PC-9 (cell line): ENCODE measurements at regions not wholly inside any gene's neighbourhood (a gene's known extent, or its start where the extent isn't known, plus 50 kb on each side); places are given as distances from the start of the nearest gene placed in this dataset.

Experiments used
- BruUV-seq: library from RNA; stranded (reverse); fragments of 400-500 nt; replicated peaks from 2 replicates; lab custom pipeline; 2021; lab: Mats Ljungman, UMichigan
- CTCF ChIA-PET: fragments of 300-600 bp; sonication (Branson Sonifier 250); formaldehyde crosslinking; loops from one replicate; lab custom pipeline; 2022; ENCODE audit warnings: antibody characterized with exemption; lab: Charles Lee
- POLR2A ChIA-PET: fragments of 300-600 bp; sonication (Branson Sonifier 250); formaldehyde crosslinking; loops from one replicate; lab custom pipeline; 2022; ENCODE audit warnings: antibody characterized with exemption; ENCODE audit not compliant: unreplicated experiment; lab: Charles Lee
- DNase-seq, 2 experiments: peaks; one replicate each; pipeline versions ENCODE4 v3.0.0 to v3.0.0-alpha.2; 2015 to 2022; ENCODE audit warnings: mixed read lengths in 1 of 2
- H2AFZ ChIP-seq: fragments of 200-600 bp; sonication (generic); 2 replicates; pipeline ENCODE4 v1.8.1; 2017; ENCODE audit warnings: antibody characterized with exemption
- H3F3A ChIP-seq: fragments of 200-600 bp; sonication (generic); 2 replicates; pipeline ENCODE4 v1.8.1; 2017; ENCODE audit warnings: antibody characterized with exemption, mild to moderate bottlenecking, low read depth; ENCODE audit not compliant: insufficient read depth
- H3K27ac ChIP-seq: fragments of 200-600 bp; sonication (generic); 2 replicates; pipeline ENCODE4 v1.6.1; 2016; ENCODE audit warnings: mixed run types
- H3K27me3 ChIP-seq: fragments of 200-600 bp; sonication (generic); 2 replicates; pipeline ENCODE4 v1.6.1; 2016; ENCODE audit warnings: low read depth, mixed run types; ENCODE audit not compliant: insufficient read depth
- H3K36me3 ChIP-seq: fragments of 200-600 bp; sonication (generic); 2 replicates; pipeline ENCODE4 v1.6.1; 2016; ENCODE audit warnings: low read depth, mixed run types
- H3K4me1 ChIP-seq: fragments of 200-600 bp; sonication (generic); replicated peaks from 2 replicates; pipeline ENCODE4 v1.6.1; 2016; ENCODE audit warnings: mixed run types; ENCODE audit not compliant: insufficient read depth
- H3K4me2 ChIP-seq: fragments of 200-600 bp; sonication (generic); 2 replicates; pipeline ENCODE4 v1.6.1; 2017; ENCODE audit warnings: mixed run types
- H3K4me3 ChIP-seq: fragments of 200-600 bp; sonication (generic); 2 replicates; pipeline ENCODE4 v1.6.1; 2016; ENCODE audit warnings: mixed run types
- H3K79me2 ChIP-seq: fragments of 200-600 bp; sonication (generic); 2 replicates; pipeline ENCODE4 v1.6.1; 2017; ENCODE audit warnings: low read depth, mixed run types
- H3K9me2 ChIP-seq: fragments of 200-600 bp; sonication (generic); 2 replicates; pipeline ENCODE4 v1.8.1; 2017; ENCODE audit warnings: mild to moderate bottlenecking; ENCODE audit not compliant: insufficient read depth
- H3K9me3 ChIP-seq: fragments of 200-600 bp; sonication (generic); 2 replicates; pipeline ENCODE4 v1.8.1; 2016; ENCODE audit warnings: low read depth; ENCODE audit not compliant: insufficient read depth
- H4K20me1 ChIP-seq: fragments of 200-600 bp; sonication (generic); 2 replicates; pipeline ENCODE4 v1.8.1; 2017; ENCODE audit not compliant: insufficient read depth
- EZH2 ChIP-seq: fragments of 200-600 bp; sonication (generic); IDR thresholded peaks from 2 replicates; pipeline ENCODE4 v1.8.0; 2017; ENCODE audit warnings: antibody characterized with exemption, low read depth
- intact Hi-C: fragments of 100-400 bp; cut with micrococcal nuclease; formaldehyde crosslinking; loops from one replicate; pipeline ENCODE4 v1.10.0; 2022; ENCODE audit not compliant: unreplicated experiment
- TF ChIP-seq, protein P1 (sequence below): fragments of 200-600 bp; sonication (generic); conservative IDR thresholded peaks from 2 replicates; pipeline ENCODE4 v1.6.1; 2017; ENCODE audit warnings: mixed run types, antibody characterized with exemption, mild to moderate bottlenecking, moderate library complexity

DNA sequence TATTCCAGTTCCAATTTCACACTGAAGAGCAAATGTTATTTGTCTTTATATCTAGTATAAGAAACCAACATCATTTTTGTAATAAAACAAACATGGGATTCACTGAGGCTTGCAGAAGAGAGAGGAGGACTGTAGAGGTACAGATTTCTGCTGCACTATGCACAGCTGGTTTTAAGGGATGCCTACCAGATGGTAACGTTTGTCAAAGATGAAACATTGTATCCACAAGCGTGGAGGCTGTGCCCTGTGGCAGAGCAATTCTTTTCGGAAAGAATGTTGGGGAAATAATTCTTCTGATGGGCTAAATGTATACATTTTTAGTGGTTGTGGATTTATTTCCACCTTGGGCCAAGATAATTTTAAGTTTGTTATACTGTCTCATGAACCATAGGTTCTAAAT, 272.4 kb downstream of the DUSP10 start:
- Histone ChIP-seq H3K4me3 (no peak overlapping the region), H3K9me3 (0 out of 2 replicates have a peak, but pooled peaks cover under 1% of the 10 kb centered on the region), H3K27ac (no peak overlapping the region), H3K4me1 (no peaks in the 10 kb centered on the region), H3F3A (no peaks in the 10 kb centered on the region), H3K27me3 (no peaks in the 10 kb centered on the region), H2AFZ (no peak overlapping the region), H3K4me2 (no peak overlapping the region), H4K20me1 (no peaks in the 10 kb centered on the region), H3K9me2 (no peaks in the 10 kb centered on the region), H3K36me3 (no peaks in the 10 kb centered on the region), H3K79me2 (no peaks in the 10 kb centered on the region)
- no TSS peak for BruUV-seq
- DNase-seq, result no peak
- intact Hi-C loops, result no loop called here
- CTCF ChIA-PET, result no interaction called here
- TF ChIP-seq EZH2, result no peak
- TF ChIP-seq, protein P1, sequence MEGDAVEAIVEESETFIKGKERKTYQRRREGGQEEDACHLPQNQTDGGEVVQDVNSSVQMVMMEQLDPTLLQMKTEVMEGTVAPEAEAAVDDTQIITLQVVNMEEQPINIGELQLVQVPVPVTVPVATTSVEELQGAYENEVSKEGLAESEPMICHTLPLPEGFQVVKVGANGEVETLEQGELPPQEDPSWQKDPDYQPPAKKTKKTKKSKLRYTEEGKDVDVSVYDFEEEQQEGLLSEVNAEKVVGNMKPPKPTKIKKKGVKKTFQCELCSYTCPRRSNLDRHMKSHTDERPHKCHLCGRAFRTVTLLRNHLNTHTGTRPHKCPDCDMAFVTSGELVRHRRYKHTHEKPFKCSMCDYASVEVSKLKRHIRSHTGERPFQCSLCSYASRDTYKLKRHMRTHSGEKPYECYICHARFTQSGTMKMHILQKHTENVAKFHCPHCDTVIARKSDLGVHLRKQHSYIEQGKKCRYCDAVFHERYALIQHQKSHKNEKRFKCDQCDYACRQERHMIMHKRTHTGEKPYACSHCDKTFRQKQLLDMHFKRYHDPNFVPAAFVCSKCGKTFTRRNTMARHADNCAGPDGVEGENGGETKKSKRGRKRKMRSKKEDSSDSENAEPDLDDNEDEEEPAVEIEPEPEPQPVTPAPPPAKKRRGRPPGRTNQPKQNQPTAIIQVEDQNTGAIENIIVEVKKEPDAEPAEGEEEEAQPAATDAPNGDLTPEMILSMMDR, result no peak
- POLR2A ChIA-PET, result no interaction called here

DNA sequence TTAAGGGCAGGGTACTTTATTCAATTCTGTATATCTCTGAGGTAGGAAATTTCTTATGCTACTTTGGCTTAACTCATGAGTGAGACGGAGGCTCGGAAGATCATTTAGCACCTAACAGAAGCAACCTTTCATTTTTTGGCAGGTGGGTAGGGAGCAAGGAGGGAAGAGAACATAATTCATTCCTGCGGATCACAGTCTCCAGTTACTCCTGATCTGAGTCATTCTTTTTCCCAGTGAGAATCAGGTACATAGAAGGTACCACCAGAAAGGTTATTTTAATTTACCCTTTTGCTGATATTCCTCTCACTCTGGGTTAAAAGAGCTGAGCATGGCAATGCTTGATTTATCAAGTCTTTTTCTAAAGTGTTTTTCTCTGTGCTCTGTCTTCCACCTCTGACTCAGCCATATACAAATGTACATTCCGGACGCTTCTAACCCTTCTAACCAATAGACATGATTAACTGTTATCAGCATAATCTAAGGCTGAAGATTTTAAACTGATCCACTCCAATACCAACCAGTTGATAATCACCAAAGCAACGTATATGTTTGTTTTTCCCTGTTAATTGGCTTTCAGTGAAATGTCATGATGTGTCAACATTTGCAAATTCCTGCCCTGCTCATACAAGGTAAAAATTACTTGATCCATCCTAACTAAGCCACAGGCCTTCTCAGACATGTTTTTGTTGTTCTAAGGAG, 271.7 kb downstream of the DUSP10 start:
- Histone ChIP-seq H2AFZ (no peak overlapping the region), H3K9me2 (no peaks in the 10 kb centered on the region), H3K27ac (no peak overlapping the region), H3K4me1 (no peaks in the 10 kb centered on the region), H3F3A (no peaks in the 10 kb centered on the region), H3K36me3 (no peaks in the 10 kb centered on the region), H4K20me1 (no peaks in the 10 kb centered on the region), H3K4me3 (no peak overlapping the region), H3K4me2 (no peak overlapping the region), H3K27me3 (no peaks in the 10 kb centered on the region), H3K79me2 (no peaks in the 10 kb centered on the region), H3K9me3 (no peaks in the 10 kb centered on the region)
- ChIA-PET CTCF (interaction anchor here (0.6 kb wide), 1 partner anchor 36 kb away, joined by 4 read pairs; no protein-coding TSS in a partner anchor), POLR2A (no interaction called here)
- intact Hi-C loops, result loop anchor here (10.0 kb wide), 1 partner anchor 515 kb away; no protein-coding TSS in a partner anchor
- no TSS peak for BruUV-seq
- TF ChIP-seq EZH2, result no peak
- TF ChIP-seq, protein P1, result no peak
- peak in 1 of 2 experiments; percentile 77 for DNase-seq

GRCh38 chr1:221473411-221473810, 268.5 kb downstream of the DUSP10 start:
- H3K27ac ChIP-seq, result no peak overlapping the region
- intact Hi-C loops, result loop anchor here (10.0 kb wide), 1 partner anchor 511 kb away; no protein-coding TSS in a partner anchor
- no peaks in the 10 kb centered on the region for H3K27me3 ChIP-seq
- H3K4me2 ChIP-seq, result no peak overlapping the region
- H3K4me1 ChIP-seq, result peaks cover 7% of the 10 kb centered on the region
- no peaks in the 10 kb centered on the region for H3K9me2 ChIP-seq
- DNase-seq, result no peak
- POLR2A ChIA-PET, result no interaction called here
- no TSS peak for BruUV-seq
- no peak for TF ChIP-seq EZH2
- TF ChIP-seq, protein P1, result no peak
- no peaks in the 10 kb centered on the region for H3F3A ChIP-seq
- H3K79me2 ChIP-seq, result no peaks in the 10 kb centered on the region
- H3K36me3 ChIP-seq, result no peaks in the 10 kb centered on the region
- H3K4me3 ChIP-seq, result no peak overlapping the region
- H2AFZ ChIP-seq, result no peak overlapping the region
- no peaks in the 10 kb centered on the region for H4K20me1 ChIP-seq
- CTCF ChIA-PET, result interaction anchor here (0.6 kb wide), 1 partner anchor 763 kb away, joined by 3 read pairs; no protein-coding TSS in a partner anchor
- H3K9me3 ChIP-seq, result no peaks in the 10 kb centered on the region
